Esophagus muscularis mucosa (tissue), 4 donors: ENCODE measurements at regions not wholly inside any gene's neighbourhood (a gene's known extent, or its start where the extent isn't known, plus 50 kb on each side); places are given as distances from the start of the nearest gene placed in this dataset.

ENCODE experiments used
- DNase-seq: peaks from one replicate; pipeline ENCODE4 v3.0.0-alpha.2; 2017; ENCODE audit errors: extremely low spot score
- H3K27ac ChIP-seq, 4 donors: fragments of 200-600 bp; sonication (generic); replicated peaks in 1 of 4; 1 replicate in 3 of 4; 2 replicates in 1 of 4; pipeline ENCODE4 v1.5.1; 2016 to 2019; ENCODE audit warnings: mild to moderate bottlenecking in 1 of 4
- H3K27me3 ChIP-seq, 4 donors: fragments of 200-600 bp; sonication (generic); one replicate each; pipeline versions ENCODE4 v1.5.1 to v1.6.0; 2016 to 2019
- H3K36me3 ChIP-seq, 4 donors: fragments of 200-600 bp; sonication (generic); one replicate each; pipeline ENCODE4 v1.5.1; 2016 to 2019
- H3K4me1 ChIP-seq, 4 donors: fragments of 200-600 bp; sonication (generic); one replicate each; pipeline ENCODE4 v1.5.1; 2016 to 2019
- H3K4me3 ChIP-seq, 4 donors: fragments of 200-600 bp; sonication (generic); 1 replicate in 2 of 4; 2 replicates in 2 of 4; pipeline ENCODE4 v1.5.1; 2016 to 2019; ENCODE audit warnings: mild to moderate bottlenecking in 4 of 4, moderate library complexity in 1 of 4
- H3K9me3 ChIP-seq, 4 donors: fragments of 200-600 bp; sonication (generic); 1 replicate in 3 of 4; 2 replicates in 1 of 4; pipeline ENCODE4 v1.5.1; 2016 to 2019
- CTCF ChIP-seq, 3 experiments: fragments of 200-600 bp in 2 of 3; fragments of 450-650 bp in 1 of 3; sonication (generic) in 2 of 3; IDR thresholded peaks; one replicate each; pipeline ENCODE4 v1.5.1; 2017 to 2019; ENCODE audit warnings: antibody characterized with exemption in 3 of 3, mild to moderate bottlenecking in 2 of 3, moderate library complexity in 1 of 3
- EP300 ChIP-seq: sonication (generic); formaldehyde crosslinking; IDR thresholded peaks from one replicate; pipeline ENCODE4 v1.6.1; 2017; ENCODE audit warnings: antibody characterized with exemption
- POLR2A ChIP-seq: fragments of 450-650 bp; IDR thresholded peaks from one replicate; pipeline ENCODE4 v1.6.1; 2017; ENCODE audit warnings: antibody characterized with exemption, moderate library complexity, mild to moderate bottlenecking, low read depth
- POLR2AphosphoS5 ChIP-seq, 2 donors: sonication (generic); formaldehyde crosslinking; IDR thresholded peaks; one replicate each; pipeline ENCODE4 v1.6.1; 2017; ENCODE audit warnings: antibody characterized with exemption in 2 of 2
- WGBS: methylation state at CpG from one replicate; pipeline ENCODE4 v1.1.5; 2018; 5-methylcytosine and 5-hydroxymethylcytosine counted together
- intact Hi-C: fragments of 100-400 bp; cut with DNase I; formaldehyde crosslinking; loops from one replicate; pipeline ENCODE4 v1.15.1; 2023

GRCh38 chr5:52703321-52703720 lies 84.4 kb upstream of the ITGA1 start:
- H3K36me3 ChIP-seq: no peaks in the 10 kb centered on the region
- intact Hi-C loops: no loop called here
- TF ChIP-seq POLR2A (no peak), EP300 (no peak)
- no peaks in the 10 kb centered on the region for H3K9me3 ChIP-seq
- peaks cover 0 to 5% (median 0%) of the 10 kb centered on the region in 4 donors for H3K4me1 ChIP-seq
- no peaks in the 10 kb centered on the region for H3K27me3 ChIP-seq
- no peak overlapping the region for H3K4me3 ChIP-seq
- DNase-seq: no peak
- no peak overlapping the region for H3K27ac ChIP-seq

- H3K4me3 ChIP-seq: no peak overlapping the region
- H3K27me3 ChIP-seq: no peaks in the 10 kb centered on the region
- no peak overlapping the region for H3K27ac ChIP-seq
- H3K4me1 ChIP-seq: peaks cover 0 to 9% (median 2%) of the 10 kb centered on the region in 4 donors
- no peak for DNase-seq
- no peaks in the 10 kb centered on the region for H3K9me3 ChIP-seq
- H3K36me3 ChIP-seq: no peaks in the 10 kb centered on the region
- intact Hi-C loops: no loop called here
- no peak for TF ChIP-seq POLR2A
- TF ChIP-seq CTCF (IDR thresholded peaks at IDR 0.05): no peak
- no peak for TF ChIP-seq POLR2AphosphoS5 (IDR thresholded peaks at IDR 0.05)
- TF ChIP-seq EP300: no peak
These were observed 82.0 kb upstream of the ITGA1 start for GRCh38 chr5:52705720-52706119.

- no peak for DNase-seq
- Histone ChIP-seq H3K9me3 (no peaks in the 10 kb centered on the region), H3K36me3 (no peaks in the 10 kb centered on the region), H3K4me3 (no peak overlapping the region), H3K4me1 (peaks cover 0 to 9% (median 2%) of the 10 kb centered on the region in 4 donors), H3K27ac (no peak overlapping the region), H3K27me3 (no peaks in the 10 kb centered on the region)
- WGBS: 89% methylated on average over 5 of the region's 5 CpGs
- TF ChIP-seq POLR2AphosphoS5 (IDR thresholded peaks at IDR 0.05) (no peak), CTCF (IDR thresholded peaks at IDR 0.05) (no peak), POLR2A (no peak), EP300 (no peak)
- intact Hi-C loops: no loop called here
These were observed 80.9 kb upstream of the ITGA1 start for GRCh38 chr5:52706775-52707174.

GRCh38 chr5:52707616-52708015 lies 80.1 kb upstream of the ITGA1 start:
- intact Hi-C loops: no loop called here
- Histone ChIP-seq H3K9me3 (no peaks in the 10 kb centered on the region), H3K27ac (no peak overlapping the region), H3K27me3 (no peaks in the 10 kb centered on the region), H3K36me3 (no peaks in the 10 kb centered on the region), H3K4me1 (peaks cover 0 to 9% (median 2%) of the 10 kb centered on the region in 4 donors), H3K4me3 (no peak overlapping the region)
- no peak for DNase-seq
- WGBS: 69% methylated on average over 2 of the region's 2 CpGs
- TF ChIP-seq POLR2AphosphoS5 (IDR thresholded peaks at IDR 0.05) (no peak), CTCF (IDR thresholded peaks at IDR 0.05) (no peak), POLR2A (no peak), EP300 (no peak)

- Histone ChIP-seq H3K4me1 (peaks cover 0 to 9% (median 2%) of the 10 kb centered on the region in 4 donors), H3K4me3 (no peak overlapping the region), H3K36me3 (no peaks in the 10 kb centered on the region), H3K27me3 (no peaks in the 10 kb centered on the region), H3K27ac (no peak overlapping the region), H3K9me3 (no peaks in the 10 kb centered on the region)
- TF ChIP-seq EP300: no peak
- no peak for TF ChIP-seq CTCF (IDR thresholded peaks at IDR 0.05)
- TF ChIP-seq POLR2AphosphoS5 (IDR thresholded peaks at IDR 0.05): no peak
- no peak for TF ChIP-seq POLR2A
- no peak for DNase-seq
- 31% methylated on average over 1 of the region's 1 CpG for WGBS
- intact Hi-C loops: no loop called here
These were observed 79.3 kb upstream of the ITGA1 start for GRCh38 chr5:52708463-52708862.
